Osteocyte (in vitro differentiated cells): ENCODE measurements at regions not wholly inside any gene's neighbourhood (a gene's known extent, or its start where the extent isn't known, plus 50 kb on each side); places are given as distances from the start of the nearest gene placed in this dataset.

Source experiments
- DNase-seq: peaks from one replicate; pipeline ENCODE4 v3.0.0; 2021; ENCODE audit warnings: mixed read lengths; ENCODE audit not compliant: unreplicated experiment; ENCODE audit errors: extremely low spot score
- H3K27ac Mint-ChIP-seq: one replicate; pipeline ENCODE4 v1.8.0; 2021; ENCODE audit warnings: mild to moderate bottlenecking, mixed read lengths; ENCODE audit not compliant: unreplicated experiment
- H3K27me3 Mint-ChIP-seq: one replicate; pipeline ENCODE4 v1.8.0; 2021; ENCODE audit warnings: mixed read lengths; ENCODE audit not compliant: unreplicated experiment
- H3K36me3 Mint-ChIP-seq: one replicate; pipeline ENCODE4 v1.8.0; 2021; ENCODE audit warnings: mixed read lengths; ENCODE audit not compliant: unreplicated experiment
- H3K4me1 Mint-ChIP-seq: one replicate; pipeline ENCODE4 v1.8.0; 2021; ENCODE audit warnings: mixed read lengths; ENCODE audit not compliant: unreplicated experiment
- H3K4me3 Mint-ChIP-seq: one replicate; pipeline ENCODE4 v1.8.0; 2021; ENCODE audit warnings: mild to moderate bottlenecking, moderate library complexity, mixed read lengths; ENCODE audit not compliant: unreplicated experiment
- H3K9me3 Mint-ChIP-seq: one replicate; pipeline ENCODE4 v1.8.0; 2021; ENCODE audit warnings: mixed read lengths; ENCODE audit not compliant: unreplicated experiment
- TF ChIP-seq, protein P1 (sequence below): fragments of 200-600 bp; sonication (generic); IDR thresholded peaks from 2 replicates; pipeline ENCODE4 v1.5.0; 2021; ENCODE audit warnings: antibody characterized with exemption, mild to moderate bottlenecking, moderate library complexity

DNA sequence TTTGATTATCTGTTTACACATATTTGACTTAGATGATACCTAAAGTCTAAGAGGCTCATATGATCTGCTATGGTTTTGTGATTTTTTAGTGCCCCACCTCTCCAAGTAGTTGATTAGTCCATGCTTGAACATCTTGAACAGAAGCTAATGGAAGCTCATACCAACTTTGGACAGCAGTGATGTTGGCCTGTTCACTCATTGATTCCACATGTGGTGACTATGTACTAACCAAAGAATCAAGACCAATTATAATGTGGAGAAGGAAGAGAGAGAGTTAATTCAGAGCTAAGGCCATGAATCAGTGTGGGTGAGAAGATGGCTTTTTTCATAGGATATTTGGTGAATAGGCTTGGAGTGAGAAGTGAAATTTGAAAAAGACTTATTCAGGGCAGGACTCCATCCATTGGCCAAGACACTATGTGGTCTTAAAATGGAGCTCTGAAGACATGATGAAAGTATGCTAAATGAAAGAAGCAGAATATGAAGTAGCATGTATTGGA lies 178.3 kb upstream of the TWIST2 start:
- Mint-ChIP-seq H3K4me3 (no peak overlapping the region), H3K4me1 (no peaks in the 10 kb centered on the region), H3K27ac (no peak overlapping the region), H3K36me3 (no peaks in the 10 kb centered on the region), H3K9me3 (peaks cover 4% of the 10 kb centered on the region), H3K27me3 (peaks cover 9% of the 10 kb centered on the region)
- DNase-seq, result no peak
- TF ChIP-seq, protein P1, sequence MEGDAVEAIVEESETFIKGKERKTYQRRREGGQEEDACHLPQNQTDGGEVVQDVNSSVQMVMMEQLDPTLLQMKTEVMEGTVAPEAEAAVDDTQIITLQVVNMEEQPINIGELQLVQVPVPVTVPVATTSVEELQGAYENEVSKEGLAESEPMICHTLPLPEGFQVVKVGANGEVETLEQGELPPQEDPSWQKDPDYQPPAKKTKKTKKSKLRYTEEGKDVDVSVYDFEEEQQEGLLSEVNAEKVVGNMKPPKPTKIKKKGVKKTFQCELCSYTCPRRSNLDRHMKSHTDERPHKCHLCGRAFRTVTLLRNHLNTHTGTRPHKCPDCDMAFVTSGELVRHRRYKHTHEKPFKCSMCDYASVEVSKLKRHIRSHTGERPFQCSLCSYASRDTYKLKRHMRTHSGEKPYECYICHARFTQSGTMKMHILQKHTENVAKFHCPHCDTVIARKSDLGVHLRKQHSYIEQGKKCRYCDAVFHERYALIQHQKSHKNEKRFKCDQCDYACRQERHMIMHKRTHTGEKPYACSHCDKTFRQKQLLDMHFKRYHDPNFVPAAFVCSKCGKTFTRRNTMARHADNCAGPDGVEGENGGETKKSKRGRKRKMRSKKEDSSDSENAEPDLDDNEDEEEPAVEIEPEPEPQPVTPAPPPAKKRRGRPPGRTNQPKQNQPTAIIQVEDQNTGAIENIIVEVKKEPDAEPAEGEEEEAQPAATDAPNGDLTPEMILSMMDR, result no peak

GRCh38 chr2:238670111-238670585 lies 177.7 kb upstream of the TWIST2 start:
- TF ChIP-seq, protein P1, result no peak
- Mint-ChIP-seq H3K4me1 (no peaks in the 10 kb centered on the region), H3K4me3 (no peak overlapping the region), H3K36me3 (no peaks in the 10 kb centered on the region), H3K27ac (no peak overlapping the region), H3K9me3 (peaks cover 4% of the 10 kb centered on the region), H3K27me3 (peaks cover 9% of the 10 kb centered on the region)
- no peak for DNase-seq

DNA sequence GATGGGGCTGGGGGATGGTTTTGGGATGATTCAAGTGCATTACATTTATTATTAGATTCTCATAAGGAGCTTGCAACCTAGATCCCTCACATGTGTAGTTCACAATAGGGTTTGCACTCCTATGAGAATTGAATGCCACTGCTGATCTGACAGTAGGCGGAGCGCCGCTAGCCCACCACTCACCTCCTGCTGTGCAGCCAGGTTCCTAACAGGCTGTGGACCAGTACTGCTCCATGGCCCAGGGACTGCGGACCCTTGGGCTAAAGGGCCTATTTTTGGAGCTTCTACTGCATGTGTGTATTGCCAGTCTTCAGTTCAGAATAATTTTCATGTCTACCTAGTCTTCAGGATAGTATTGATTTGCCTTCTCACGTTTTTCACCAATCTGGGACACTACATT lies 165.3 kb upstream of the TWIST2 start:
- Mint-ChIP-seq H3K27ac (no peak overlapping the region), H3K9me3 (peaks cover 4% of the 10 kb centered on the region), H3K4me3 (no peak overlapping the region), H3K4me1 (peaks cover 7% of the 10 kb centered on the region), H3K36me3 (no peaks in the 10 kb centered on the region), H3K27me3 (peaks cover 16% of the 10 kb centered on the region)
- no peak for DNase-seq
- TF ChIP-seq, protein P1, result no peak

GRCh38 chr2:238684362-238685326 lies 163.2 kb upstream of the TWIST2 start:
- Mint-ChIP-seq H3K27me3 (peaks cover 10% of the 10 kb centered on the region), H3K9me3 (no peaks in the 10 kb centered on the region), H3K4me3 (no peak overlapping the region), H3K36me3 (no peaks in the 10 kb centered on the region), H3K4me1 (peaks cover 7% of the 10 kb centered on the region), H3K27ac (no peak overlapping the region)
- TF ChIP-seq, protein P1, result no peak
- no peak for DNase-seq

DNA sequence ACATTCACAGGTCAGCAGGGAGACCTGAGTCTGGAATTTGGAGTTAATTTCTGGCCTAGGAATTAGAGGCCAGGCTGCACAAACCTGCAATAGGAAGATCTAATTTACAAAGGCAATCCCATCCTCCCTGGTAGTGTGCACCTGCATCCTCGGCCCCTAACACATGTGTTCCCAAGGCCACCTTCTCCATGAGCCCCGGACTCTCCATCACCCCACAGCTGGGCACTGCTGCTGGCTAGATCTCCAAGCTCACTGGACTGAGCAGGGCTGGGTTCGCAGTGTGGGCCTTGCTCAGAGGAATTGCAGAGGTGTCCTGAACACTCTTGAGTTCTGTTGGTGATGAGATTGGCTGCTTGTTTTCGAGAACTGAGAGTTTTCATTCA lies 162.6 kb upstream of the TWIST2 start:
- no peaks in the 10 kb centered on the region for H3K36me3 Mint-ChIP-seq
- no peak overlapping the region for H3K27ac Mint-ChIP-seq
- H3K27me3 Mint-ChIP-seq, result peaks cover 10% of the 10 kb centered on the region
- TF ChIP-seq, protein P1, result no peak
- no peak for DNase-seq
- peaks cover 7% of the 10 kb centered on the region for H3K4me1 Mint-ChIP-seq
- no peaks in the 10 kb centered on the region for H3K9me3 Mint-ChIP-seq
- H3K4me3 Mint-ChIP-seq, result no peak overlapping the region
